ENCODE measurements at regions not wholly inside any gene's neighbourhood (a gene's known extent, or its start where the extent isn't known, plus 50 kb on each side); places are given as distances from the start of the nearest gene placed in this dataset.

DNA sequence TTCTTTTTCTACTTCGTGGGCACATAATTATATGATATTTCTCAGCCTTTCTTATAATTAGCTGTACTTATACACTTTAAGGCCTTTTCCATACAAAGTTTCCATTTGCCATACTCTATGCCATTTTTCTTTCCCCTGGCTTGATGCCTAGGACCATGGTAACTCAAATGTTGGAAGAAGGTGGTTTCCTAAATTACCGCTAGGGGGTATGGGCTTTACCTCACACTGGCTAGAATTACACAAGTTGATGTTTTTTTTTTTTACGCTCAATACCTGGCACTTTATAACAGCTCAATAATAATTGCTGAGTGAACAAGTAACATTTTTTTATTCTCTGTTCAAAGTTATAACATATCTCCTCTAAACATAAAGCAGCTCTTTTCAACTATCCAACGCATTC lies 306.8 kb upstream of the LRFN5 start:
- Histone ChIP-seq H3K27me3 (no peaks in the 10 kb centered on the region), H3K4me3 (ENCODE audit: low read depth, low read length) (no peak overlapping the region), H3K4me1 (no peaks in the 10 kb centered on the region), H3K9me3 (no peaks in the 10 kb centered on the region), H3K36me3 (no peaks in the 10 kb centered on the region)
- TF ChIP-seq, protein P1, sequence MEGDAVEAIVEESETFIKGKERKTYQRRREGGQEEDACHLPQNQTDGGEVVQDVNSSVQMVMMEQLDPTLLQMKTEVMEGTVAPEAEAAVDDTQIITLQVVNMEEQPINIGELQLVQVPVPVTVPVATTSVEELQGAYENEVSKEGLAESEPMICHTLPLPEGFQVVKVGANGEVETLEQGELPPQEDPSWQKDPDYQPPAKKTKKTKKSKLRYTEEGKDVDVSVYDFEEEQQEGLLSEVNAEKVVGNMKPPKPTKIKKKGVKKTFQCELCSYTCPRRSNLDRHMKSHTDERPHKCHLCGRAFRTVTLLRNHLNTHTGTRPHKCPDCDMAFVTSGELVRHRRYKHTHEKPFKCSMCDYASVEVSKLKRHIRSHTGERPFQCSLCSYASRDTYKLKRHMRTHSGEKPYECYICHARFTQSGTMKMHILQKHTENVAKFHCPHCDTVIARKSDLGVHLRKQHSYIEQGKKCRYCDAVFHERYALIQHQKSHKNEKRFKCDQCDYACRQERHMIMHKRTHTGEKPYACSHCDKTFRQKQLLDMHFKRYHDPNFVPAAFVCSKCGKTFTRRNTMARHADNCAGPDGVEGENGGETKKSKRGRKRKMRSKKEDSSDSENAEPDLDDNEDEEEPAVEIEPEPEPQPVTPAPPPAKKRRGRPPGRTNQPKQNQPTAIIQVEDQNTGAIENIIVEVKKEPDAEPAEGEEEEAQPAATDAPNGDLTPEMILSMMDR (IDR thresholded peaks at IDR 0.05; ENCODE audit: low read depth, low read length), result 0 out of 2 replicates have a peak, but pooled peaks have one; percentile 10
- no peak for DNase-seq

DNA sequence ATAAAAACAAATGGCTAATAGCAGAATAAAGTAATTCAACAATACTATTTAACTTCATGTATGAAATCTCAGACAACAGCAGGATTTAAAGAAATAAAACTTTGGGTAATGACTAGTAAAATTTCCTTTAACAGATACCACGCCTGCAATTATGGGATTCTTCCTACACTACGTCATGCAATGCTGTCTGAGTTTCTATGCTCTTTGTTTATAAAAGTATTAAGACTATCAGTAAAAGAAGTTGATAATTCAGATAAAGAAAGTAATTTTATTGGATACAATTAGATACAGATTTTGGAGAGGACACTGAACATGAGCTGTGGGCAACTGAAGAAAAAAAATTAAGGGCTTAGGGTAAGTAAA lies 308.4 kb upstream of the LRFN5 start:
- no peak for DNase-seq
- H3K9me3 ChIP-seq, result no peaks in the 10 kb centered on the region
- TF ChIP-seq, protein P1 (IDR thresholded peaks at IDR 0.05; ENCODE audit: low read depth, low read length), result no peak
- H3K27me3 ChIP-seq, result no peaks in the 10 kb centered on the region
- no peaks in the 10 kb centered on the region for H3K36me3 ChIP-seq
- H3K4me3 ChIP-seq (ENCODE audit: low read depth, low read length), result no peak overlapping the region
- no peaks in the 10 kb centered on the region for H3K4me1 ChIP-seq

DNA sequence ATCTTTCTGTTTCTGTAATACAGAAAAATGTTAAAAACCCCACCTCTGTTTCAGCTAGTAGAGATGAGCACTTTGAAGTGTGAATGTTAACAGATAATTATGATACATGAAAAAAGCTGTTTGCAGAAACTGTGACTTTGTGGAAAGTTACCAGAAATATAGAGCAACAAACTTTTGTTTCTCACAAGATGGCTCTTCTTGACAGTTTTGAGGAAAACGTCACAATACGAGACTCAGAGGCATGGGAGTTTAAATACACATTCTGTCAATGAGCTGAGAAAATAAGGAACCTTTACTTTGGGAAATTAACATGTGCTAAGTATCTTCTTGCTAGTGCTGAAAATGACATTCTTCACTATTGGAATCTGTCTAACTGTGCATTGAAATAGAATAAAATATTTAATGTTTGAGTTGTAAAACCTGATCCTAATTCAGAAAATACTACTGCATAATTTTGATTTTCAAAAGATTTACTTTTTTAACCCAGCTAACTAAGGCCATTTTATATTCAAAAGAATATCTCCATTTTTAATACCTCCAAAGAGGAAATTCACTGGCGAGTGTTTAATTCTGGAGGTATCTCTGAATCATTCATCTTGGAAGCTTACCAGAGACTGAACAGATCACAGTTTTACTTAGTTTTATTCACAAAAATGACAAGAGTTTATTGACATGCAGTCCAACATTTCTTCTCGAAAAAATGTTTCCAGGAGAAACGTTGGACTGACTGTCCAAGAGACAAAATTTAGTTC lies 308.9 kb upstream of the LRFN5 start:
- Histone ChIP-seq H3K4me3 (ENCODE audit: low read depth, low read length) (no peak overlapping the region), H3K9me3 (no peaks in the 10 kb centered on the region), H3K4me1 (no peaks in the 10 kb centered on the region), H3K27me3 (no peaks in the 10 kb centered on the region), H3K36me3 (no peaks in the 10 kb centered on the region)
- DNase-seq, result no peak
- TF ChIP-seq, protein P1 (IDR thresholded peaks at IDR 0.05; ENCODE audit: low read depth, low read length), result no peak

DNA sequence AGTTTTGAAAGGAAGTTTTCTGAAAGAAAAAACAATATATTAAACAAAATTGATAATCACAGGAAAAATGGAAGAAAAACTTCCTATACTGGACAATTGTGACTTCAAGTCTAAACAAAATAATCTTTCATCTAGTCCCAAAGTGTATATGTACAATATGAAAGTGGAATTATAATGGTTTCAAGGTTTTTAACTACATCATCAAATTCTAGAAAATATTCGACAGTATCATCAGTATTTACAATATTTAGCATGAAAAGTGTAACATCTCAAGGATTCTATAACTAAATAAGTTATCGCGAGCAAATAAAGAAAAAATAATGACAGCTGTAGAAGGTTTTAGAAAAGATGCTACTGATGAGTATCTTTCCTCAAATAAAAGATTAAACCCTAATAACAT lies 310.9 kb upstream of the LRFN5 start:
- Histone ChIP-seq H3K27me3 (no peaks in the 10 kb centered on the region), H3K4me1 (no peaks in the 10 kb centered on the region), H3K4me3 (ENCODE audit: low read depth, low read length) (no peak overlapping the region), H3K36me3 (no peaks in the 10 kb centered on the region), H3K9me3 (no peaks in the 10 kb centered on the region)
- no peak for DNase-seq
- TF ChIP-seq, protein P1 (IDR thresholded peaks at IDR 0.05; ENCODE audit: low read depth, low read length), result no peak

DNA sequence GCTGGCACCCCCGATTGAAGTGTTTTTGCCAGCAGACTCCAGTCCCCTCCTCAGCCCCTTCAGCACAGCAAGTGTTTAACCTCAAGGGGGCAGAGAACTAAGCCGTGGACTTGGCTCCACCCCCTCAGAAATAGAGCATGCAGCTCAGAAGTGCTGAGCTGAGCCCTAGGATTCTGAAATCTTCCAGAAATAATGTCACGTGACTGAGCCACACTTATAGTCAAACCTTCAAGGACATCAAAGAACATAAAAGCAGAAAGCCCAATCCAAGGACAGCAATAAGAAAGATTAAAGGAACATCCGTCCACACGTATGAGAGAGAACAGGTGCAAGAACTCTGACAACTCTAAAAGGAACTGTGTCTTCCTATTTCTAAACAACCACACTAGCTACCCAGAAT lies 317.7 kb upstream of the LRFN5 start:
- no peaks in the 10 kb centered on the region for H3K4me1 ChIP-seq
- H3K9me3 ChIP-seq, result no peaks in the 10 kb centered on the region
- DNase-seq, result no peak
- no peaks in the 10 kb centered on the region for H3K36me3 ChIP-seq
- no peak overlapping the region for H3K4me3 ChIP-seq (ENCODE audit: low read depth, low read length)
- TF ChIP-seq, protein P1 (IDR thresholded peaks at IDR 0.05; ENCODE audit: low read depth, low read length), result no peak
- no peaks in the 10 kb centered on the region for H3K27me3 ChIP-seq

DNA sequence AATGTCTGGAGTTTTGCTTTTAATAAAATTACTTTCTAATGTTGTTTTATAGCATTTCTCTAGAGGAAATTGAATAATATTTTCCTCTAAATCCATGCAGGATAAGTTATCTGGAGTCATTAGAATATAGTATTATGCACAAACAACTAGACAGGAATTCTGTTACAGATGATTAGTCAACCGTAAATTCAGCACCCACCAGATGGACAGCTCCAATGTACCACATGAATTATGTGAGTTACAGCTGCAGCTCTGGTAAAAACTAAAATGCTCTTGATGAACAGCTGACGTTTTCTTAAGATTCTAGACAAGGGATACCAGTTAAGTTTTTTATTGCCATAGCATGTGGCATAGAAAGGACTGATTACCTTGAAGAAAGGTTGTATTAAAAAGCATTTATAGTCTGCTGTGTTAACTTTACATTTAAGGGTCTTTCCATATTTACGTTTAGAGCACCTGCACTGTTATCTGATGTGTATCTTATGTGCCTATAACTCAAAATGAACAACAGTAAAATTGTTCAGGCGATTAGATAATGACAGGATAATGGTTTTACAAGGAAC lies 321.4 kb upstream of the LRFN5 start:
- no peaks in the 10 kb centered on the region for H3K4me1 ChIP-seq
- no peaks in the 10 kb centered on the region for H3K27me3 ChIP-seq
- TF ChIP-seq, protein P1 (IDR thresholded peaks at IDR 0.05; ENCODE audit: low read depth, low read length), result no peak
- no peak for DNase-seq
- no peaks in the 10 kb centered on the region for H3K36me3 ChIP-seq
- no peak overlapping the region for H3K4me3 ChIP-seq (ENCODE audit: low read depth, low read length)
- H3K9me3 ChIP-seq, result no peaks in the 10 kb centered on the region; the same call in 1 of the 2 replicates

Data from BE2C (cell line).